ENCODE measurements at regions not wholly inside any gene's neighbourhood (a gene's known extent, or its start where the extent isn't known, plus 50 kb on each side); places are given as distances from the start of the nearest gene placed in this dataset.

GRCh38 chr9:13430368-13431221 is 151.1 kb upstream of the MPDZ start:
- Mint-ChIP-seq H3K9me3 (no peaks in the 10 kb centered on the region), H3K27ac (no peak overlapping the region), H3K36me3 (no peaks in the 10 kb centered on the region)
- no peak for DNase-seq (ENCODE audit: low spot score in 2 of 2)
- ATAC-seq: no peak

GRCh38 chr9:13429301-13430190 is 150.1 kb upstream of the MPDZ start:
- no peaks in the 10 kb centered on the region for H3K9me3 Mint-ChIP-seq
- ATAC-seq (no peak), DNase-seq (ENCODE audit: low spot score in 2 of 2) (no peak)
- H3K27ac Mint-ChIP-seq: no peak overlapping the region
- no peaks in the 10 kb centered on the region for H3K36me3 Mint-ChIP-seq

GRCh38 chr9:13428766-13429165 is 149.3 kb upstream of the MPDZ start:
- H3K9me3 Mint-ChIP-seq: peaks cover 0 to 3% of the 10 kb centered on the region in 2 donors

GRCh38 chr9:13427587-13427986 is 148.1 kb upstream of the MPDZ start:
- DNase-seq (ENCODE audit: low spot score in 2 of 2) (peak in 1 of 2 donors; percentile 2), ATAC-seq (no peak)
- peaks cover 0 to 3% of the 10 kb centered on the region in 2 donors for H3K9me3 Mint-ChIP-seq
- H3K36me3 Mint-ChIP-seq: no peaks in the 10 kb centered on the region
- no peak overlapping the region for H3K27ac Mint-ChIP-seq

More at GRCh38 chr9:13428766-13429165, 149.3 kb upstream of the MPDZ start:
- Mint-ChIP-seq H3K36me3 (no peaks in the 10 kb centered on the region), H3K27ac (no peak overlapping the region)
- DNase-seq (ENCODE audit: low spot score in 2 of 2) (no peak), ATAC-seq (no peak)

- Mint-ChIP-seq H3K9me3 (peaks cover 0 to 3% of the 10 kb centered on the region in 2 donors), H3K36me3 (no peaks in the 10 kb centered on the region), H3K27ac (no peak overlapping the region)
- ATAC-seq (no peak), DNase-seq (ENCODE audit: low spot score in 2 of 2) (no peak)
These were observed 147.1 kb upstream of the MPDZ start for GRCh38 chr9:13426606-13427005.

GRCh38 chr9:13424872-13425271 is 145.4 kb upstream of the MPDZ start:
- Mint-ChIP-seq H3K9me3 (peaks cover 0 to 3% of the 10 kb centered on the region in 2 donors), H3K27ac (no peak overlapping the region), H3K36me3 (no peaks in the 10 kb centered on the region)
- DNase-seq (ENCODE audit: low spot score in 2 of 2) (no peak), ATAC-seq (no peak)

GRCh38 chr9:13424204-13424603 is 144.7 kb upstream of the MPDZ start:
- DNase-seq (ENCODE audit: low spot score in 2 of 2): no peak
- Mint-ChIP-seq H3K36me3 (no peaks in the 10 kb centered on the region), H3K27ac (no peak overlapping the region), H3K9me3 (peaks cover 0 to 3% of the 10 kb centered on the region in 2 donors)
- ATAC-seq: no peak

- DNase-seq (ENCODE audit: low spot score in 2 of 2): no peak
- peaks cover 4% of the 10 kb centered on the region in 2 donors for H3K9me3 Mint-ChIP-seq
- no peak for ATAC-seq
These were observed 134.9 kb upstream of the MPDZ start for GRCh38 chr9:13414349-13414748.

GRCh38 chr9:13412331-13412730 is 132.8 kb upstream of the MPDZ start:
- no peak for DNase-seq (ENCODE audit: low spot score in 2 of 2)
- peaks cover 0 to under 1% of the 10 kb centered on the region in 2 donors for H3K9me3 Mint-ChIP-seq
- H3K36me3 Mint-ChIP-seq: no peaks in the 10 kb centered on the region
- H3K27ac Mint-ChIP-seq: no peak overlapping the region
- no peak for ATAC-seq

More at GRCh38 chr9:13414349-13414748, 134.9 kb upstream of the MPDZ start:
- Mint-ChIP-seq H3K36me3 (no peaks in the 10 kb centered on the region), H3K27ac (no peak overlapping the region)

GRCh38 chr9:13411791-13412190 is 132.3 kb upstream of the MPDZ start:
- Mint-ChIP-seq H3K36me3 (peaks cover 0 to 3% of the 10 kb centered on the region in 2 donors), H3K9me3 (peaks cover 2 to 3% of the 10 kb centered on the region in 2 donors), H3K27ac (no peak overlapping the region)
- no peak for DNase-seq (ENCODE audit: low spot score in 2 of 2)
- ATAC-seq: no peak

- H3K27ac Mint-ChIP-seq: no peak overlapping the region
- peaks cover 0 to 4% of the 10 kb centered on the region in 2 donors for H3K36me3 Mint-ChIP-seq
- peaks cover 3% of the 10 kb centered on the region in 2 donors for H3K9me3 Mint-ChIP-seq
- ATAC-seq (no peak), DNase-seq (ENCODE audit: low spot score in 2 of 2) (no peak)
These were observed 131.1 kb upstream of the MPDZ start for GRCh38 chr9:13410566-13411031.

GRCh38 chr9:13397661-13398060 is 118.2 kb upstream of the MPDZ start:
- H3K27ac Mint-ChIP-seq: no peak overlapping the region
- ATAC-seq: no peak
- H3K36me3 Mint-ChIP-seq: no peaks in the 10 kb centered on the region
- peaks cover 6 to 14% of the 10 kb centered on the region in 2 donors for H3K9me3 Mint-ChIP-seq
- no peak for DNase-seq (ENCODE audit: low spot score in 2 of 2)

- H3K27ac Mint-ChIP-seq: no peak overlapping the region
- ATAC-seq (no peak), DNase-seq (ENCODE audit: low spot score in 2 of 2) (no peak)
- no peaks in the 10 kb centered on the region for H3K36me3 Mint-ChIP-seq
- H3K9me3 Mint-ChIP-seq: peaks cover 6 to 14% of the 10 kb centered on the region in 2 donors
These were observed 117.7 kb upstream of the MPDZ start for GRCh38 chr9:13397220-13397619.

GRCh38 chr9:13396418-13396817 is 116.9 kb upstream of the MPDZ start:
- no peak for DNase-seq (ENCODE audit: low spot score in 2 of 2)
- peaks cover 0 to 4% of the 10 kb centered on the region in 2 donors for H3K36me3 Mint-ChIP-seq

GRCh38 chr9:13395156-13395555 is 115.7 kb upstream of the MPDZ start:
- H3K27ac Mint-ChIP-seq: no peak overlapping the region
- DNase-seq (ENCODE audit: low spot score in 2 of 2): no peak
- ATAC-seq: no peak
- H3K36me3 Mint-ChIP-seq: peaks cover 0 to 10% of the 10 kb centered on the region in 2 donors
- peaks cover 20 to 26% of the 10 kb centered on the region in 2 donors for H3K9me3 Mint-ChIP-seq

More at GRCh38 chr9:13396418-13396817, 116.9 kb upstream of the MPDZ start:
- no peak for ATAC-seq
- no peak overlapping the region for H3K27ac Mint-ChIP-seq
- peaks cover 12 to 22% of the 10 kb centered on the region in 2 donors for H3K9me3 Mint-ChIP-seq

- no peak for DNase-seq (ENCODE audit: low spot score in 2 of 2)
- Mint-ChIP-seq H3K9me3 (peaks cover 46 to 51% of the 10 kb centered on the region in 2 donors), H3K36me3 (peaks cover 0 to 29% of the 10 kb centered on the region in 2 donors), H3K27ac (no peak overlapping the region)
- no peak for ATAC-seq
These were observed 108.7 kb upstream of the MPDZ start for GRCh38 chr9:13388157-13388556.

- H3K27ac Mint-ChIP-seq: no peak overlapping the region
- DNase-seq (ENCODE audit: low spot score in 2 of 2): no peak
- no peak for ATAC-seq
- H3K36me3 Mint-ChIP-seq: peaks cover 0 to 29% of the 10 kb centered on the region in 2 donors
- H3K9me3 Mint-ChIP-seq: peaks cover 46 to 50% of the 10 kb centered on the region in 2 donors
These were observed 108.2 kb upstream of the MPDZ start for GRCh38 chr9:13387734-13388067.
